Gastrocnemius medialis (tissue), 4 donors: ENCODE measurements at regions not wholly inside any gene's neighbourhood (a gene's known extent, or its start where the extent isn't known, plus 50 kb on each side); places are given as distances from the start of the nearest gene placed in this dataset.

Experiments used
- POLR2A ChIP-seq, 2 donors: fragments of 450-650 bp; IDR thresholded peaks; one replicate each; pipeline ENCODE4 v1.6.1; 2017; ENCODE audit warnings: antibody characterized with exemption in 2 of 2, mild to moderate bottlenecking in 2 of 2, moderate library complexity in 2 of 2
- TF ChIP-seq, protein P1 (sequence below), 5 experiments: fragments of 450-650 bp in 3 of 5; fragments of 200-600 bp in 2 of 5; sonication (generic) in 2 of 5; IDR thresholded peaks in 4 of 5; conservative IDR thresholded peaks in 1 of 5; 1 replicate in 4 of 5; 2 replicates in 1 of 5; pipeline ENCODE4 v1.5.1; 2016 to 2019; ENCODE audit warnings: antibody characterized with exemption in 5 of 5, mild to moderate bottlenecking in 3 of 5, moderate library complexity in 3 of 5

DNA sequence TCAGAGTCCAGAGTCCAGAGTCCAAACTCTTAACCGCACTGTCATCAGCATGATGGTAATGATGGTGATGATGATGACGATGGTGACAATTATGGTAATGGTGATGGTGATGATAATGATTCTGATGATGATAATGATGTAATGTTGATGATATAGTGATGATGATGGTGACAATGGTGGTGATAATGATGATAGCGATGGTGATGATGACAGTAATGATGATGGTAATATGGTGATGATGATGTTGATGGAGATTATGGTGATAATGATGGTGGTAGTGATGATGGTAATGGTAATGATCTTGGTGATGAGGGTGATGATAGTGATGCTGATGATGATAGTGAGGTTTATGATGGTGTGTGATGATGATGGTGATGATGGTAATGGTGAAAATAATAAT, 367.8 kb upstream of the CDH4 start:
- TF ChIP-seq, protein P1, sequence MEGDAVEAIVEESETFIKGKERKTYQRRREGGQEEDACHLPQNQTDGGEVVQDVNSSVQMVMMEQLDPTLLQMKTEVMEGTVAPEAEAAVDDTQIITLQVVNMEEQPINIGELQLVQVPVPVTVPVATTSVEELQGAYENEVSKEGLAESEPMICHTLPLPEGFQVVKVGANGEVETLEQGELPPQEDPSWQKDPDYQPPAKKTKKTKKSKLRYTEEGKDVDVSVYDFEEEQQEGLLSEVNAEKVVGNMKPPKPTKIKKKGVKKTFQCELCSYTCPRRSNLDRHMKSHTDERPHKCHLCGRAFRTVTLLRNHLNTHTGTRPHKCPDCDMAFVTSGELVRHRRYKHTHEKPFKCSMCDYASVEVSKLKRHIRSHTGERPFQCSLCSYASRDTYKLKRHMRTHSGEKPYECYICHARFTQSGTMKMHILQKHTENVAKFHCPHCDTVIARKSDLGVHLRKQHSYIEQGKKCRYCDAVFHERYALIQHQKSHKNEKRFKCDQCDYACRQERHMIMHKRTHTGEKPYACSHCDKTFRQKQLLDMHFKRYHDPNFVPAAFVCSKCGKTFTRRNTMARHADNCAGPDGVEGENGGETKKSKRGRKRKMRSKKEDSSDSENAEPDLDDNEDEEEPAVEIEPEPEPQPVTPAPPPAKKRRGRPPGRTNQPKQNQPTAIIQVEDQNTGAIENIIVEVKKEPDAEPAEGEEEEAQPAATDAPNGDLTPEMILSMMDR (IDR thresholded peaks at IDR 0.05 in 4 of 5, conservative IDR thresholded peaks at IDR 0.05 in 1 of 5), result no peak
- no peak for TF ChIP-seq POLR2A (IDR thresholded peaks at IDR 0.05)
